SU-DHL-6 (cell line): ENCODE measurements at regions not wholly inside any gene's neighbourhood (a gene's known extent, or its start where the extent isn't known, plus 50 kb on each side); places are given as distances from the start of the nearest gene placed in this dataset.

Source experiments
- H2AFZ ChIP-seq: fragments of 200-600 bp; sonication (generic); 2 replicates; pipeline ENCODE4 v1.6.1; 2014; ENCODE audit warnings: low read depth, mild to moderate bottlenecking, moderate library complexity, mixed read lengths, antibody characterized with exemption, low read length; ENCODE audit not compliant: severe bottlenecking
- H3F3A ChIP-seq: fragments of 200-600 bp; shearing (Covaris generic); 2 replicates; pipeline ENCODE4 v1.6.0; 2016; ENCODE audit warnings: antibody characterized with exemption, mild to moderate bottlenecking; ENCODE audit not compliant: insufficient read depth
- H3K27ac ChIP-seq: fragments of 200-600 bp; sonication (generic); 2 replicates; pipeline ENCODE4 v1.5.1; 2016; ENCODE audit warnings: low read depth, mild to moderate bottlenecking, low read length, moderate library complexity, mixed read lengths
- H3K27me3 ChIP-seq: fragments of 200-600 bp; sonication (generic), shearing (Covaris generic); 2 replicates; pipeline ENCODE4 v1.6.0; 2014; ENCODE audit warnings: mild to moderate bottlenecking, low read length
- H3K36me3 ChIP-seq: fragments of 200-600 bp; sonication (generic); 2 replicates; pipeline ENCODE4 v1.6.1; 2014; ENCODE audit warnings: mild to moderate bottlenecking, low read length, mixed read lengths
- H3K4me2 ChIP-seq: fragments of 300-600, 200-600 bp; shearing (Covaris generic), sonication (generic); 2 replicates; pipeline ENCODE4 v1.6.0; 2014; ENCODE audit warnings: low read length, low read depth, mild to moderate bottlenecking; ENCODE audit not compliant: poor library complexity, severe bottlenecking
- H3K4me3 ChIP-seq: fragments of 200-600 bp; sonication (generic); 2 replicates; pipeline ENCODE4 v1.5.1; 2014; ENCODE audit warnings: antibody characterized with exemption, low read length, mild to moderate bottlenecking, mixed read lengths; ENCODE audit not compliant: insufficient read depth, poor library complexity, severe bottlenecking
- H3K79me2 ChIP-seq: fragments of 200-600 bp; sonication (generic); 2 replicates; pipeline ENCODE4 v1.6.1; 2014; ENCODE audit warnings: mild to moderate bottlenecking, low read length, moderate library complexity; ENCODE audit not compliant: insufficient read depth
- H3K9ac ChIP-seq: fragments of 200-600 bp; sonication (generic); 2 replicates; pipeline ENCODE4 v1.7.0; 2014; ENCODE audit warnings: mild to moderate bottlenecking, low read length
- H3K9me2 ChIP-seq: fragments of 200-600 bp; sonication (generic); replicated peaks from 2 replicates; pipeline ENCODE4 v1.6.1; 2014; ENCODE audit warnings: low read length; ENCODE audit not compliant: insufficient read depth
- H3K9me3 ChIP-seq: fragments of 200-600 bp; sonication (generic); 2 replicates; pipeline ENCODE4 v1.6.1; 2014; ENCODE audit warnings: low read length, mixed read lengths; ENCODE audit not compliant: insufficient read depth
- H4K20me1 ChIP-seq: fragments of 200-600 bp; sonication (generic); 2 replicates; pipeline ENCODE4 v1.6.1; 2014; ENCODE audit warnings: low read depth, mild to moderate bottlenecking, antibody characterized with exemption, low read length, moderate library complexity, mixed read lengths
- CTCF ChIP-seq: fragments of 200-600 bp; sonication (generic); IDR thresholded peaks from one replicate; pipeline ENCODE4 v1.5.1; 2017; ENCODE audit warnings: antibody characterized with exemption, mild to moderate bottlenecking, low read length, moderate library complexity; ENCODE audit not compliant: insufficient read depth, poor library complexity, severe bottlenecking
- EZH2phosphoT487 ChIP-seq: fragments of 200-600 bp; sonication (generic), shearing (Covaris generic); conservative IDR thresholded peaks from 2 replicates; pipeline ENCODE4 v1.6.1; 2018; ENCODE audit warnings: mild to moderate bottlenecking, antibody characterized with exemption, low read length, moderate library complexity, mixed read lengths

DNA sequence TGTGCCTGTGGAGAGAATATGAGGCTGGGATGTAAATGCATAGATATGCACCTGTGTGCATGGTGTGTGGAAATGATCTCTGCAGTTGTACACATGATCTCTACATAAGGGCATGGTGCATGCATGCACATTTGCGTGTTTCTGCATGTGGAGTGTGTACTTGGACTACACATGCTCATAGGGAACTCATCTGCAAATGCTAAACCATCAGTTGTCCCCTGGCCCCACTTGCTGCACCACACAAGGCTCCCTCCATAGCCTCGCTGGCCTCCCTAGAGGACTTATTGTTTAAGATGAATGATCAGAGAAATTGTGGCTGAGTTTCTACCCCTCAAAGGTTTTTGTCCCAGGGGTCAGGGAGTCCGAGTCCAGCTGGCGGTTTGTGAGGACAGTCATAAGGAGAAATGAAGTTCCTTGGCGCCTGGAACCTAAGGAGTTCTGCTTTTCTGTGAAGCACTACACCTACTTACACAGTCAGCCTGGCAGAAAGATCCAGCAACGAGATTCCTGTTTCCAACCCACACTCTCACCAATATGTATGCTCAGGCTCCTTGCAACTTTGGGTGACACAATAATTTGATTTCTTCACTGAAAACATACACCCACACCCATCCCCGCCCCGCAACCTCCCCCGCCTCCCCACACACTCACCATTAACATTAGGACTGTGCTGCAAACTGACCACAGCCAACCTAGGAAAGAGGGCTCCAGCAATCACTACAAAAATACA lies 79.9 kb upstream of the CPEB4 start:
- H4K20me1 ChIP-seq = no peaks in the 10 kb centered on the region

DNA sequence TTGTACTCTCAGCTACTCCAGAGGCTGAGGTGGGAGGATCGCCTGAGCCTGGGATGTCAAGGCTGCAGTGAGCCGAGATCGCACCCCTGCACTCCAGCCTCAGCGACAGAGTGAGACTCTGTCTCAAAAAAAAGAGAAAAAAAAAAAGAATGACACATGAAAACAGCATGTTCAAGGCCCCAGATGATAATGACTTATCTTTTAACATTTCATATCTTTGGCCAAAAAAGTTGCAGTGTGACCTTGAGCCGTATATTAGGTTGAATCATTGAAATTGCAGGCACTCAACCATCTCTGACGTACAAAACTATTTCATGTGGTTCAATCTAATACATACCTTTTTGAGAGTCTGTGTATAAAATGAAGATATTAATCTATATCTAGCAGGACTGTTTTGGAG lies 79.1 kb upstream of the CPEB4 start:
- Histone ChIP-seq H3K9me3 (peaks cover 7% of the 10 kb centered on the region; the same call in 1 of the 2 replicates), H3K27me3 (no peaks in the 10 kb centered on the region), H3K27ac (no peak overlapping the region), H3K36me3 (no peaks in the 10 kb centered on the region), H3F3A (peaks cover 3% of the 10 kb centered on the region; the same call in 1 of the 2 replicates), H3K4me3 (no peak overlapping the region), H3K9ac (no peak overlapping the region), H2AFZ (no peak overlapping the region), H4K20me1 (no peaks in the 10 kb centered on the region), H3K4me2 (no peak overlapping the region), H3K9me2 (no peaks in the 10 kb centered on the region), H3K79me2 (no peaks in the 10 kb centered on the region)
- TF ChIP-seq EZH2phosphoT487 (no peak), CTCF (no peak)

More for the DNA sequence above, 79.9 kb upstream of the CPEB4 start:
- H3K9me3 ChIP-seq = peaks cover 7% of the 10 kb centered on the region; the same call in 1 of the 2 replicates
- no peak for TF ChIP-seq CTCF
- TF ChIP-seq EZH2phosphoT487 = no peak
- no peaks in the 10 kb centered on the region for H3K27me3 ChIP-seq
- H3K4me3 ChIP-seq = no peak overlapping the region
- no peak overlapping the region for H2AFZ ChIP-seq
- no peaks in the 10 kb centered on the region for H3K9me2 ChIP-seq
- no peak overlapping the region for H3K9ac ChIP-seq
- H3K4me2 ChIP-seq = no peak overlapping the region
- H3K79me2 ChIP-seq = no peaks in the 10 kb centered on the region
- no peaks in the 10 kb centered on the region for H3K36me3 ChIP-seq
- H3F3A ChIP-seq = no peaks in the 10 kb centered on the region
- H3K27ac ChIP-seq = no peak overlapping the region

- H3K4me3 ChIP-seq = no peak overlapping the region
- H3K9ac ChIP-seq = peak overlapping the region; percentile 9; the same call in 1 of the 2 replicates
- H3K27ac ChIP-seq = peak overlapping the region; percentile 70
- H3F3A ChIP-seq = peaks cover 13% of the 10 kb centered on the region; the same call in 1 of the 2 replicates
- no peaks in the 10 kb centered on the region for H3K27me3 ChIP-seq
- no peaks in the 10 kb centered on the region for H3K36me3 ChIP-seq
- peaks cover 3% of the 10 kb centered on the region; the same call in 1 of the 2 replicates for H3K9me3 ChIP-seq
- no peaks in the 10 kb centered on the region for H3K79me2 ChIP-seq
- TF ChIP-seq CTCF (no peak), EZH2phosphoT487 (no peak)
- H3K4me2 ChIP-seq = peak overlapping the region; percentile 47
- no peaks in the 10 kb centered on the region for H3K9me2 ChIP-seq
- no peaks in the 10 kb centered on the region for H4K20me1 ChIP-seq
- H2AFZ ChIP-seq = no peak overlapping the region
Measured at GRCh38 chr5:173812811-173813550, 75.2 kb upstream of the CPEB4 start.
